ENCODE measurements at regions not wholly inside any gene's neighbourhood (a gene's known extent, or its start where the extent isn't known, plus 50 kb on each side); places are given as distances from the start of the nearest gene placed in this dataset.
"Not testable (repeated sequence)": the region's sequence is repeated elsewhere in the genome, so short reads cannot be mapped to it uniquely, and the experiment has no call there.

GRCh38 chr11:135022454-135022853 is 610.4 kb upstream of the B3GAT1 start:
- no peak for DNase-seq (ENCODE audit: low read depth)
- no peak overlapping the region for H3K4me3 ChIP-seq (ENCODE audit: control insufficient read depth, low read depth, low read length)
- TF ChIP-seq, protein P1, sequence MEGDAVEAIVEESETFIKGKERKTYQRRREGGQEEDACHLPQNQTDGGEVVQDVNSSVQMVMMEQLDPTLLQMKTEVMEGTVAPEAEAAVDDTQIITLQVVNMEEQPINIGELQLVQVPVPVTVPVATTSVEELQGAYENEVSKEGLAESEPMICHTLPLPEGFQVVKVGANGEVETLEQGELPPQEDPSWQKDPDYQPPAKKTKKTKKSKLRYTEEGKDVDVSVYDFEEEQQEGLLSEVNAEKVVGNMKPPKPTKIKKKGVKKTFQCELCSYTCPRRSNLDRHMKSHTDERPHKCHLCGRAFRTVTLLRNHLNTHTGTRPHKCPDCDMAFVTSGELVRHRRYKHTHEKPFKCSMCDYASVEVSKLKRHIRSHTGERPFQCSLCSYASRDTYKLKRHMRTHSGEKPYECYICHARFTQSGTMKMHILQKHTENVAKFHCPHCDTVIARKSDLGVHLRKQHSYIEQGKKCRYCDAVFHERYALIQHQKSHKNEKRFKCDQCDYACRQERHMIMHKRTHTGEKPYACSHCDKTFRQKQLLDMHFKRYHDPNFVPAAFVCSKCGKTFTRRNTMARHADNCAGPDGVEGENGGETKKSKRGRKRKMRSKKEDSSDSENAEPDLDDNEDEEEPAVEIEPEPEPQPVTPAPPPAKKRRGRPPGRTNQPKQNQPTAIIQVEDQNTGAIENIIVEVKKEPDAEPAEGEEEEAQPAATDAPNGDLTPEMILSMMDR (IDR thresholded peaks at IDR 0.05; ENCODE audit: control insufficient read depth, insufficient read depth, low read depth, low read length, missing control alignments): no peak

DNA sequence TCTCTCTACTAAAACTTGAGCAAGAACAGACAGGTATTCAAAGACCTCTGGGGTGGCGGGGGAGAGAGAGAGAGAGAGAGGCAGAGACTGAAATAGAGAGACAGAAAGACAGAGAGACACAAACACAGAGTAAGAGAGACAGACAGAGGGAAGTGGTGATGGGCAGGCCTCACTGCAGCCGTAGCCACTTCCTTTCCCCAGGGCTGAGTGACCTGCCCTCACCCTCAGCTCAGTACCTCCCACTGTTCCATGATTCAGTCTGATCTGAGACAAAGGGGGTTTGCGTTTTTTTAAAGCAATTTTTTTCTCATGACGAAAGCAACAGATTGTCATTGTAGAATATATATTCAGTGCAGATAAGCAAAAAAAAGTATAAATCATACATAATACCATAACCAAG is 607.9 kb upstream of the B3GAT1 start:
- no peak overlapping the region for H3K4me3 ChIP-seq (ENCODE audit: control insufficient read depth, low read depth, low read length)
- TF ChIP-seq, protein P1 (IDR thresholded peaks at IDR 0.05; ENCODE audit: control insufficient read depth, insufficient read depth, low read depth, low read length, missing control alignments): no peak

DNA sequence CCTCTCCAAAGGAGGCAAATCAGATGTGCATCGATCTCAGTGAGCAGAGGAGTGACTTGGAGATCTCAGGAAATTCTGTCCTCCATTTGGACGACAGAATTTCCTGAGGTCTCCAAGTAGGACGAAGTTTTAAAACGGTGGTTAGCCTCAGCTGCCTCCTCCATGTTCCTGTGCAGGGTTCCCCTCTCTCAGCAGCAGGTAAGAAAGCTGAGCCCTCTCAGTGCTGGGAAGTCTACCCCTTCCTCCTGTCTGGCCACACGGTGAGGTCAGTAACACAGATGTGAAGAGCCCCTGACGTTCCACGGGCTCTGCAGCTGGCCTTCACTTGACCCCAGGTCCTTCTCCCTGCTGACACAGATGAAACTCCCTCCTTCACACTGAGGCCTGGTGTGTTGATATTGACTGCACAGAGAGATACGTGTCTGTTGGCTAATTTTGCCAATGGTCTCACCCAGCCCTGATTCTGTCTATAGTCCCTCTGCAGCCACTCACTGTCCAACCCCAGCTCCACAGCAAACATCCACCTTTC is 607.4 kb upstream of the B3GAT1 start:
- no peak for DNase-seq (ENCODE audit: low read depth)
- no peak overlapping the region for H3K4me3 ChIP-seq (ENCODE audit: control insufficient read depth, low read depth, low read length)
- TF ChIP-seq, protein P1 (IDR thresholded peaks at IDR 0.05; ENCODE audit: control insufficient read depth, insufficient read depth, low read depth, low read length, missing control alignments): no peak

More for the DNA sequence above, 607.9 kb upstream of the B3GAT1 start:
- no peak for DNase-seq (ENCODE audit: low read depth)

- H3K4me3 ChIP-seq (ENCODE audit: control insufficient read depth, low read depth, low read length): no peak overlapping the region
- no peak for DNase-seq (ENCODE audit: low read depth)
- TF ChIP-seq, protein P1 (IDR thresholded peaks at IDR 0.05; ENCODE audit: control insufficient read depth, insufficient read depth, low read depth, low read length, missing control alignments): no peak
Observed at GRCh38 chr11:135017296-135017695, 605.3 kb upstream of the B3GAT1 start.

GRCh38 chr11:135015966-135016365 is 603.9 kb upstream of the B3GAT1 start:
- no peak for DNase-seq (ENCODE audit: low read depth)
- H3K4me3 ChIP-seq (ENCODE audit: control insufficient read depth, low read depth, low read length): no peak overlapping the region
- TF ChIP-seq, protein P1 (IDR thresholded peaks at IDR 0.05; ENCODE audit: control insufficient read depth, insufficient read depth, low read depth, low read length, missing control alignments): no peak

DNA sequence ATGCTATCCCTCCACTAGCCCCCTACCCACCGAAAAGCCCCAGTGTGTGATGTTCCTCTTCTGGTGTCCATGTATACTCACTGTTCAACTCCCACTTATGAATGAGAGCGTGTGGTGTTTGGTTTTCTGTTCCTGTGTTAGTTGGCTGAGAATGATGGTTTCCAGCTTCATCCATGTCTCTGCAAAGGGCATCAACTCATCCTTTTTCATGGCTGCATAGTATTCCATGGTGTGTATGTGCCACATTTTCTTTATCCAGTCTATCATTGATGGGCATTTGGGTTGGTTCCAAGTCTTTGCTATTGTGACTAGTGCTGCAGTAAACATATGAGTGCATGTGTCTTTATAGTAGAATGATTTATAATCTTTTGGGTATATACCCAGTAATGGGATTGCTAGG is 599.3 kb upstream of the B3GAT1 start:
- H3K4me3 ChIP-seq (ENCODE audit: control insufficient read depth, low read depth, low read length); DNase-seq (ENCODE audit: low read depth): not testable (repeated sequence)

- no peak overlapping the region for H3K4me3 ChIP-seq (ENCODE audit: control insufficient read depth, low read depth, low read length)
- DNase-seq (ENCODE audit: low read depth): no peak
- TF ChIP-seq, protein P1 (IDR thresholded peaks at IDR 0.05; ENCODE audit: control insufficient read depth, insufficient read depth, low read depth, low read length, missing control alignments): no peak
Observed at GRCh38 chr11:135009125-135009524, 597.1 kb upstream of the B3GAT1 start.

All from AG09309 (cell line).